GM10266 (cell line): ENCODE measurements at regions not wholly inside any gene's neighbourhood (a gene's known extent, or its start where the extent isn't known, plus 50 kb on each side); places are given as distances from the start of the nearest gene placed in this dataset.

Experiments used
- DNase-seq: peaks from one replicate; pipeline ENCODE4 v3.0.0; 2012; ENCODE audit errors: extremely low spot score
- CTCF ChIP-seq: IDR thresholded peaks from 2 replicates; pipeline ENCODE4 v1.5.1; 2012; ENCODE audit warnings: mild to moderate bottlenecking, low read depth; ENCODE audit not compliant: control insufficient read depth, insufficient read depth; ENCODE audit errors: missing control alignments

DNA sequence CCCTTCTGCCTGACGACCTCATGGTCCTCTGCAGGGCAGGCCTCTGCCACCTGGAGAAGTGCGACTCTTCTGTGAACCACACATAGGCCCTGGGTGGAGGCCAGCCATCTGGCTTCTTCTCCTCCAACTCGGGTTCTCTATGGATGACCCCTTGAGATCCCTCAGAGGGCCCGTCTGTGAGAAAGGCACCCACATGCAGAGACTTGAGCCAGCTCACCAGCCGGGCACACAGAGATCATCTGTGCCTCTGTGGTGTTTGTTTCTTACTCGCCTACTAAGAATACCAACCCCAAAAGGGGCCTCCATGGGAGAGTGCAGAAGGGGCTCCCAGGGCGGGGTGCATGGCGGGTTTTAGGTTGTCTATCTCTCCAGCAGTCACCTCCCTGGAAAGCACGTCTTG, 176.5 kb upstream of the SALL3 start:
- no peak for TF ChIP-seq CTCF
- no peak for DNase-seq

DNA sequence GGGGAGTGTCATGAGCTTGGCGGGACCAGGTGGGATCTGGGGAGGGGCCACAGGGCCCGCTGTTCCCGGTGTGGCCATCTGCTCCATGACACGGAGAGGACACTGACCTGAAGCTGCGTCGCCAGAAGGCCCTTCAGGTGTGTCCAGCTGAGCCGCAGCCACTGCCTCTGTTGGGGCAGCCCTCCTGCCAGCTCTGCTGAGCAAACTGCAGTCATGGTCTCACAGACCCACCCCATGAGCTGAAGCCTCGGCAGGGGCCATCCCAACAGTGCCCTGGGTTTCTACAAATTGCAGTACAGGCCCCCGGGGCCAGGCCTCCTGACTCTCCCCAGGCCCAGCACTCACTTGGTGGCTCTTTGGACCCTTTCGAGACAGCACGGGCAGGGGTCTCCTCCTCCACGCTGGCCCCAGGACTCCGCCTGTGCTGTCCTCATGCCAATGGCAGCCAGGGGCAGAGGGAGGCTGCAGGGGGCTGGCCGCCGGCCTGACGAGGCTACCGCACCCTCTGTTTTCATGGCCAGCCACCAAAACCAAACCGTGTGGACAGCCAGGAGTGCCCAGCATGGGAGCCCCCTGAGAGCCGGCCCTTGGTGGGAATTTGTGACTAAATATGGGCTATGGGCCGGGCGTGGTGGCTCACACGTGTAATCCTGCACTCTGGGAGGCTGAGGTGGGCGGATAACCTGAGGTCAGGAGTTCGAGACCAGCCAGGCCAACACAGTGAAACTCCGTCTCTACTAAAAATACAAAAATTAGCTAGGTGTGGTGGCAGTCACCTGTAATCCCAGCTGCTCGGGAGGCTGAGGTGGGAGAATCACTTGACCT, 175.2 kb upstream of the SALL3 start:
- DNase-seq: no peak
- TF ChIP-seq CTCF: no peak

GRCh38 chr18:78805840-78806239, 173.8 kb upstream of the SALL3 start:
- no peak for DNase-seq
- TF ChIP-seq CTCF: no peak

DNA sequence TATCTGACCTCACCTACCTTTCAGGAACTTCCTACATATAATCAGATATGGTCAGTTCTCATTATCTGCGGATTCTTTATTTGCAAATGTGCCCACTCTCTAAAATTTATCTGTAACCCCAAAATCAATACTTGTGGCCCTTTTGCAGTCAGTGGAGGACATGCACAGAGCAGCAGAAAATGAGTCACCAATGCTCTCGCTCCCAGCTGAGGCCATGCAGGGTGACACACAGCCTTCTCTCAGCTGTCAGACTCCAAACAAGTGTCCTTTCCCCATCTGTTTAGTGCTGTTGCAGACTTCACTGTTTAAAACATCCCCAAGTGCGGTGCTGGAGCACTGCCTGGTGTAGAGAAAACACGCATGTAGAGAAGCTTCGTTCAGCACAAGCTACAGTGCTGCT, 171.9 kb upstream of the SALL3 start:
- DNase-seq: no peak
- no peak for TF ChIP-seq CTCF

DNA sequence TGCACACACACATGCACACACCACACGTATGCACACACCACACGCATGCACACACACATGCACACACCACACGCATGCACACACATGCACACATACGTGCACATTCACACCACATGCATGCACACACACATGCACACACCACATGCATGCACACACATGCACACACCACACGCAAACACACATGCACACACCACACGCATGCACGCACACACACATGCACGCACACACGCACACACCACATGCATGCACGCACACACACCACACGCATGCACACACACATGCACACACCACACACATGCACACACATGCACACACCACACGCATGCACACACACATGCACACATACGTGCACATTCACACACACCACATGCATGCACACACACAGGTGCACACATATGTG, 169.8 kb upstream of the SALL3 start:
- DNase-seq: no peak
- no peak for TF ChIP-seq CTCF

DNA sequence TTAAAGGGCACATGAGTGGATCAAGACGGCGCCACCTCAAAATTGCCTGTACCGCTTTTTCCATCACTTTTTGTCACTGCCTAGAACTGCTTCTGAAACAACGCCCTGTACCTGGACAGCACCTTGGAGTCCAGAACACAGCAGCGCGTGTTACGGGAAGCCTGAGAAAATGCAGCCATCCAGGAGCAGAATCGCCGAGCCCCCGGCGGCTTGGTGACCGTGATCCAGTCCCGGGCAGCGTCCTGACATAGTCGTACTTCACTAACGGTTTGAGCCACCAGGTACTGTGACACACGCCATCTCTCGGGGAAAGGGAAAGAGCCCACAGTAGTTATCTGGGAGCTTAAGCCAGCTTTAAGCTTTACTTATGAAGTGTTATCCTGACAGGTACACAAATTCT, 168.9 kb upstream of the SALL3 start:
- no peak for DNase-seq
- TF ChIP-seq CTCF: no peak

GRCh38 chr18:78812067-78812466, 167.6 kb upstream of the SALL3 start:
- TF ChIP-seq CTCF: no peak
- DNase-seq: no peak
